Bronchial epithelial cell (primary cell): ENCODE measurements at regions not wholly inside any gene's neighbourhood (a gene's known extent, or its start where the extent isn't known, plus 50 kb on each side); places are given as distances from the start of the nearest gene placed in this dataset.
"Not testable (repeated sequence)": the region's sequence is repeated elsewhere in the genome, so short reads cannot be mapped to it uniquely, and the experiment has no call there.

ENCODE experiments used
- DNase-seq: peaks from one replicate; pipeline ENCODE4 v3.0.0-alpha.2; 2010; ENCODE audit warnings: low read depth
- FAIRE-seq: peaks from 2 replicates; lab custom pipeline; 2011; peaks lifted over from hg19 to GRCh38; lab: Jason Lieb, UNC
- H3K27me3 ChIP-seq: 2 replicates; pipeline ENCODE4 v1.5.1; 2011; ENCODE audit warnings: low read length; ENCODE audit not compliant: control insufficient read depth, insufficient read depth
- H3K36me3 ChIP-seq: 2 replicates; pipeline ENCODE4 v1.5.1; 2011; ENCODE audit warnings: low read length; ENCODE audit not compliant: control insufficient read depth, insufficient read depth
- H3K4me3 ChIP-seq: 2 replicates; pipeline ENCODE4 v1.5.1; 2011; ENCODE audit warnings: mild to moderate bottlenecking, low read depth, low read length, control low read depth
- TF ChIP-seq, protein P1 (sequence below): IDR thresholded peaks from 2 replicates; pipeline ENCODE4 v1.5.1; 2011; ENCODE audit warnings: mild to moderate bottlenecking, moderate library complexity, low read length, control low read depth, inconsistent platforms; ENCODE audit not compliant: insufficient read depth, severe bottlenecking

DNA sequence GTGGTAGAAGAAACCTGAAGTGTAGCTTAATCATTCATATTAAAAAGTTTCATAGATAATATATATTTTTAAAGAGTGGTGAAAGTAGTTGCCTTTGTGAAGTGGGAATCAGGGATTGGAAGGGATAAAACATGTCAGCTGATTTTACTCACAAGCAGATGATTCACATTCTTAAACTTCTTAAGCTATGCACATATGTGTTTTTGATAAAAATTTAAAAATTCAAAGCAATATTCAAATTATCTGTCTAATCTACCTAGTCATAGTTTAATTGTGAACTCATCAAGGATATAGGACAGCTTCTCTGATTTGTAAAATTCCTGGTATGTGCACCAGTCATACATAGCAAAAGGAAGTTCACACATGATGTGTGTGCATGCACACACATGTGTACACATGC, 520.6 kb upstream of the PITX2 start:
- no peak for DNase-seq
- H3K27me3 ChIP-seq: no peaks in the 10 kb centered on the region
- no peak for FAIRE-seq
- H3K36me3 ChIP-seq: no peaks in the 10 kb centered on the region
- no peak overlapping the region for H3K4me3 ChIP-seq
- TF ChIP-seq, protein P1, sequence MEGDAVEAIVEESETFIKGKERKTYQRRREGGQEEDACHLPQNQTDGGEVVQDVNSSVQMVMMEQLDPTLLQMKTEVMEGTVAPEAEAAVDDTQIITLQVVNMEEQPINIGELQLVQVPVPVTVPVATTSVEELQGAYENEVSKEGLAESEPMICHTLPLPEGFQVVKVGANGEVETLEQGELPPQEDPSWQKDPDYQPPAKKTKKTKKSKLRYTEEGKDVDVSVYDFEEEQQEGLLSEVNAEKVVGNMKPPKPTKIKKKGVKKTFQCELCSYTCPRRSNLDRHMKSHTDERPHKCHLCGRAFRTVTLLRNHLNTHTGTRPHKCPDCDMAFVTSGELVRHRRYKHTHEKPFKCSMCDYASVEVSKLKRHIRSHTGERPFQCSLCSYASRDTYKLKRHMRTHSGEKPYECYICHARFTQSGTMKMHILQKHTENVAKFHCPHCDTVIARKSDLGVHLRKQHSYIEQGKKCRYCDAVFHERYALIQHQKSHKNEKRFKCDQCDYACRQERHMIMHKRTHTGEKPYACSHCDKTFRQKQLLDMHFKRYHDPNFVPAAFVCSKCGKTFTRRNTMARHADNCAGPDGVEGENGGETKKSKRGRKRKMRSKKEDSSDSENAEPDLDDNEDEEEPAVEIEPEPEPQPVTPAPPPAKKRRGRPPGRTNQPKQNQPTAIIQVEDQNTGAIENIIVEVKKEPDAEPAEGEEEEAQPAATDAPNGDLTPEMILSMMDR: no peak

DNA sequence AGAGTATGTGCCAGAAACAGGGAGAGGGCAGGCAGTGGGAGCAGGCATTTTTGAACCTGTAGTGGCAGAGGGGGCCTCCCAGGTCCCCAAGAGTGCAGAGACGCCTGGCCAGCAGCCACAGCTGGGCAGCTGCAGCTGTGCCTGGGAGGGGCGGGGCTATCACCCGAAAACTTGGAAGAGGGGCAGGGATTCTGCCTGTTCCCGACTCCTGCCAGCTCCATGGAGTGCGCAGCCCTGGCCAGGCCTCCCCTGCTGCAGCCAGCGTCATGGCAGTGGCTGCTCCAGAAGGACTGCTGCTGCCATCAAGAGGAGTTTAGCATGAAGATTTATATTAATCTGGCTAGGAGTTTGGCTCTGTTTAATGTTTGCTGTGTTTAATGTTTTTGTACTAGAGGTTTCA, 532.1 kb upstream of the PITX2 start:
- TF ChIP-seq, protein P1: no peak
- Histone ChIP-seq H3K4me3 (no peak overlapping the region), H3K36me3 (no peaks in the 10 kb centered on the region), H3K27me3 (no peaks in the 10 kb centered on the region)
- DNase-seq (no peak), FAIRE-seq (no peak)

DNA sequence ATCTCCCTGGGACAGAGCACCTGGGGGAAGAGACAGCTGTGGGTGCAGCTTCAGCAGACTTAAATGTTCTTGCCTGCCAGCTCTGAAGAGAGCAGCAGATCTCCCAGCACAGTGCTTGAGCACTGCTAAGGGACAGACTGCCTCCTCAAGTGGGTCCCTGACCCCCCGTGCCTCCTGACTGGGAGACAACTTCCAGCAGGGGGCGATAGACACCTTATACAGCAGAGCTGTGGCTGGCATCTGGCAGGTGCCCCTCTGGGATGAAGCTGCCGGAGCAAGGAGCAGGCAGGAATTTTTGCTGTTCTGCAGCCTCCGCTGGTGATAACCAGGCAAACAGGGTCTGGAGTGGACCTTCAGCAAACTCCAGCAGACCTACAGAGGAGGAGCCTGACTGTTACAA, 541.7 kb upstream of the PITX2 start:
- not testable (repeated sequence) for H3K27me3 ChIP-seq, H3K4me3 ChIP-seq, FAIRE-seq, DNase-seq, H3K36me3 ChIP-seq

DNA sequence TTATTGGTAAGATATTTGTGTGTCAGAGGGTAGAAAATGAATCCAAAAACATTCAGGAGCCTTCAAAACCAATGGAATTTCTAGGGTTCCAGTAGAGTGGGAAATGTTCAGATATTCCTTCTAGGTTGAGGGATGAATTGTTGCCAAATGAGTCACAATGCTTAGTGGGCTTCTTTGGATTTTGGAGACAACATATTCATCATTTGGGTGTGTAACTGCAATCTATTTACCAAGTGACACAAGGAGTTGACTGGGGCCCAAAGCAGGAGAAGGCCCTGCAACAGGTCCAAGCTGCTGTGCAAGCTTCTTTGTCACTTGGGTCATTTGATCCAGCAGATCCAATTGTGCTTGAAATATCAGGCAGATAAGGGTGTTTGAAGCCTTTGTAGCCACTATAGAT, 551.5 kb upstream of the PITX2 start:
- no peaks in the 10 kb centered on the region for H3K36me3 ChIP-seq
- H3K27me3 ChIP-seq: no peaks in the 10 kb centered on the region
- DNase-seq (no peak), FAIRE-seq (no peak)
- TF ChIP-seq, protein P1: no peak
- no peak overlapping the region for H3K4me3 ChIP-seq

DNA sequence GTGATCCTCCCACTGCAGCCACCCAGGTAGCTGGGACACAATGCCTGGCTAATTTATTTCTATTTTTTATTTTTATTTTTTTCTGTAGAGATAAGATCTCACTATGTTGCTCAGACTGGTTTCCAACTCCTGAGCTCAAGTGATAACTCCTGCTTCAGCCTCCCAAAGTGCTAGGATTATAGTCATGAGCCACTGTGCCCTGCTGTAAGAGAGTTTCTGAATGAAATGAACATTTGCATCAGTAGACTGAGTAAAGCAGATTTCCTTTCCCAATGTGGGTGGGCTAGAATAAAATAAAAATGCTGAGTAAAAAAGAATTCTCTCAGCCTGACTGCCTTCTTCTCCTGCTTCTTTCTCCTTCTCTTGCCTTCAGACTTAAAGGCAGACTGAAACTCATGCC, 555.4 kb upstream of the PITX2 start:
- DNase-seq: no peak
- FAIRE-seq: no peak
- Histone ChIP-seq H3K36me3 (no peaks in the 10 kb centered on the region), H3K4me3 (no peak overlapping the region), H3K27me3 (no peaks in the 10 kb centered on the region)
- TF ChIP-seq, protein P1: no peak

DNA sequence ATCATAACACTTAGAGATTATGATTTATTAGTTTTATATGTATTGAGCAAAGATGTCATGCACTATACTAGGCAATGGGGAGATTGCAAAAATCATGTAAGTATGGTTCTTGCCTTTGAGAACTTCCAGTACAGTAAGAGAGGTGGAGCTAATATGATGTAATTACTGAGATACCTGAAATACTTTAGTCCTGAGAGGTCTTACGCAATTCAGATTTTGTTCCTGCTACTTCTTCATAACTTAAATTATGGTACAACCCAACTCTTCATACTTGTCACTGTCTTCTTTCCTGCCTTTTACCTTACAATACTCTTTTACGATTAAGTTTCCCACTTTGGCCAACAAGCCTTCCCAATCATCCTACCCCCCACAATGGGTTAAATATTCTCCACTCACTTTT, 564.2 kb upstream of the PITX2 start:
- peak; percentile 38 for DNase-seq
- FAIRE-seq: no peak
- Histone ChIP-seq H3K4me3 (no peak overlapping the region), H3K27me3 (no peaks in the 10 kb centered on the region), H3K36me3 (no peaks in the 10 kb centered on the region)
- TF ChIP-seq, protein P1: no peak
